ENCODE measurements at regions not wholly inside any gene's neighbourhood (a gene's known extent, or its start where the extent isn't known, plus 50 kb on each side); places are given as distances from the start of the nearest gene placed in this dataset.

DNA sequence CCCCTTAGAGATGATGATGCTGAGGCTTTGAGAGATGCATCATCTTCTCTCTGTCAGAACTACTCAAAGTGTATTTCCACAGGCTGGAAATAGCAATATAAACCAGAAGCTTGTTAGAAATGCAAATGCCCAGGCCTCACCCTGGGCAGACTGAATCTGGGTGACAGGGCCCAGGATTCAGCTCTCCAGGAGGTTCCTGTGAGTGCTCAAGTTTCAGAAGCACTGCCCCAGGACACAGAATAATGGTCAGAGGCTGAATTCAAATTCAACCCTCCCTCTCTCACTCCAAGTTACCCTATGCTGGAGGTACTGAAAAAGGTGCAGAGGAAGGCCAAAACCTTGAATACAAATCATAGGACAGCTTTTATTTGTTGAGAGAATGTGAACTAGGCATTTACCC, 98.5 kb upstream of the NGF start:
- Mint-ChIP-seq H3K4me3 (peak overlapping the region in 1 of 2 experiments; percentile 28; a peak in 1 of 5 replicates), H3K36me3 (ENCODE audit: insufficient read depth in 1 of 3, low read depth in 3 of 3) (no peaks in the 10 kb centered on the region; a peak in 1 of 7 replicates), H3K27me3 (ENCODE audit: low read depth) (no peaks in the 10 kb centered on the region), H3K4me1 (peaks cover 13 to 21% of the 10 kb centered on the region in 2 experiments), H3K9me3 (no peaks in the 10 kb centered on the region), H3K27ac (no peak overlapping the region)
- Histone ChIP-seq H2AFZ (ENCODE audit: low read length) (no peak overlapping the region), H3K79me1 (ENCODE audit: insufficient read depth, low read depth, low read length, poor library complexity, severe bottlenecking) (no peaks in the 10 kb centered on the region), H3K9ac (ENCODE audit: extremely low read depth, insufficient read length, low read length) (no peak overlapping the region), H2BK15ac (ENCODE audit: low read depth, low read length) (no peak overlapping the region), H2AK5ac (ENCODE audit: insufficient read length, low read length) (no peak overlapping the region), H3K56ac (ENCODE audit: insufficient read length, low read depth, low read length) (no peak overlapping the region), H2BK12ac (ENCODE audit: insufficient read length, low read depth, low read length) (no peak overlapping the region), H2BK120ac (ENCODE audit: low read depth, low read length, poor library complexity, severe bottlenecking) (no peak overlapping the region), H4K20me1 (ENCODE audit: control insufficient read depth, insufficient read depth, insufficient read length) (no peaks in the 10 kb centered on the region), H3K79me2 (ENCODE audit: insufficient read depth, low read length) (no peaks in the 10 kb centered on the region), H3K27ac (ENCODE audit: insufficient read length, low read depth, low read length) (no peak overlapping the region), H3K4me2 (ENCODE audit: insufficient read depth, insufficient read length, low read length) (no peak overlapping the region), H3K18ac (ENCODE audit: insufficient read length, low read depth, low read length) (no peak overlapping the region), H2BK20ac (ENCODE audit: low read depth, low read length, poor library complexity, severe bottlenecking) (no peak overlapping the region), H3K27me3 (ENCODE audit: insufficient read depth, low read length) (no peaks in the 10 kb centered on the region), H2BK5ac (ENCODE audit: insufficient read length, low read length) (no peak overlapping the region), H3K4ac (ENCODE audit: low read depth, low read length) (no peak overlapping the region), H3K14ac (ENCODE audit: insufficient read depth, low read length) (no peak overlapping the region), H3T11ph (ENCODE audit: low read length) (no peak overlapping the region), H3K23ac (ENCODE audit: insufficient read length, low read depth, low read length) (no peak overlapping the region), H4K8ac (replicated peaks; ENCODE audit: insufficient read length, low read depth, low read length) (no peak overlapping the region), H4K91ac (ENCODE audit: insufficient read length, low read depth, low read length) (no peak overlapping the region), H3K23me2 (ENCODE audit: insufficient read length, low read depth, low read length, poor library complexity, severe bottlenecking) (no peaks in the 10 kb centered on the region), H3K4me1 (ENCODE audit: insufficient read depth, low read length) (no peaks in the 10 kb centered on the region), H4K5ac (ENCODE audit: insufficient read length, low read depth, low read length) (no peak overlapping the region), H3K9me3 (ENCODE audit: control insufficient read depth, low read depth, low read length) (no peaks in the 10 kb centered on the region)
- TF ChIP-seq, protein P1, sequence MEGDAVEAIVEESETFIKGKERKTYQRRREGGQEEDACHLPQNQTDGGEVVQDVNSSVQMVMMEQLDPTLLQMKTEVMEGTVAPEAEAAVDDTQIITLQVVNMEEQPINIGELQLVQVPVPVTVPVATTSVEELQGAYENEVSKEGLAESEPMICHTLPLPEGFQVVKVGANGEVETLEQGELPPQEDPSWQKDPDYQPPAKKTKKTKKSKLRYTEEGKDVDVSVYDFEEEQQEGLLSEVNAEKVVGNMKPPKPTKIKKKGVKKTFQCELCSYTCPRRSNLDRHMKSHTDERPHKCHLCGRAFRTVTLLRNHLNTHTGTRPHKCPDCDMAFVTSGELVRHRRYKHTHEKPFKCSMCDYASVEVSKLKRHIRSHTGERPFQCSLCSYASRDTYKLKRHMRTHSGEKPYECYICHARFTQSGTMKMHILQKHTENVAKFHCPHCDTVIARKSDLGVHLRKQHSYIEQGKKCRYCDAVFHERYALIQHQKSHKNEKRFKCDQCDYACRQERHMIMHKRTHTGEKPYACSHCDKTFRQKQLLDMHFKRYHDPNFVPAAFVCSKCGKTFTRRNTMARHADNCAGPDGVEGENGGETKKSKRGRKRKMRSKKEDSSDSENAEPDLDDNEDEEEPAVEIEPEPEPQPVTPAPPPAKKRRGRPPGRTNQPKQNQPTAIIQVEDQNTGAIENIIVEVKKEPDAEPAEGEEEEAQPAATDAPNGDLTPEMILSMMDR (conservative IDR thresholded peaks at IDR 0.05) = no peak
- DNase-seq = no peak

Measured in H9 (cell line).